GM12878 (cell line): ENCODE measurements at regions not wholly inside any gene's neighbourhood (a gene's known extent, or its start where the extent isn't known, plus 50 kb on each side); places are given as distances from the start of the nearest gene placed in this dataset.

Experiments used
- ATAC-seq: fragments of 200-7000 bp; cut with Tn5 transposase; 3 replicates; pipeline ENCODE4 v1.9.1; 2020; ENCODE audit warnings: mild to moderate bottlenecking, moderate library complexity
- BruUV-seq: library from RNA; stranded (reverse); fragments of 400-500 nt; replicated peaks from 2 replicates; lab custom pipeline; 2021; lab: Mats Ljungman, UMichigan
- CTCF ChIA-PET: fragments of 300-600 bp; sonication (Branson Sonifier 250); formaldehyde crosslinking; extraction: SDS; loops from one replicate; lab custom pipeline; 2021; ENCODE audit warnings: inconsistent platforms; lab: Yijun Ruan, JAX
- POLR2A ChIA-PET: fragments of 350-600 bp; formaldehyde crosslinking; extraction: SDS; loops from one replicate; lab custom pipeline; 2021; ENCODE audit warnings: inconsistent platforms; lab: Charles Lee
- RAD21 ChIA-PET: fragments of 300-600 bp; sonication (Branson Sonifier 250); formaldehyde crosslinking; loops from one replicate; lab custom pipeline; 2023; ENCODE audit warnings: antibody characterized with exemption; ENCODE audit not compliant: unreplicated experiment; lab: Charles Lee
- SMC1A ChIA-PET: fragments of 300-600 bp; sonication (Branson Sonifier 250); formaldehyde crosslinking; loops from one replicate; lab custom pipeline; 2023; ENCODE audit not compliant: unreplicated experiment, uncharacterized antibody; lab: Charles Lee
- DNase-seq: peaks from one replicate; pipeline ENCODE4 v3.0.0-alpha.2; 2011; ENCODE audit warnings: low read depth, low spot score
- FAIRE-seq: peaks from 3 replicates; lab custom pipeline; 2011; peaks lifted over from hg19 to GRCh38; lab: Jason Lieb, UNC
- H2AFZ ChIP-seq: 2 replicates; pipeline ENCODE4 v1.6.0; 2011; ENCODE audit warnings: low read depth, low read length, control low read depth; ENCODE audit not compliant: control insufficient read depth
- H3K27ac ChIP-seq: 2 replicates; pipeline ENCODE4 v1.5.1; 2011; ENCODE audit warnings: control low read depth; ENCODE audit not compliant: control insufficient read depth, insufficient read depth
- H3K27me3 ChIP-seq, 2 experiments: replicated peaks in 1 of 2; 2 replicates each; pipeline versions ENCODE4 v1.6.0 to v1.6.1; 2011; ENCODE audit warnings: low read length in 1 of 2; ENCODE audit not compliant: control insufficient read depth in 2 of 2, insufficient read depth in 2 of 2
- H3K36me3 ChIP-seq, 2 experiments: 2 replicates each; pipeline ENCODE4 v1.5.1; 2011; ENCODE audit warnings: low read length in 1 of 2; ENCODE audit not compliant: control insufficient read depth in 2 of 2, insufficient read depth in 2 of 2
- H3K4me1 ChIP-seq: 2 replicates; pipeline ENCODE4 v1.6.1; 2011; ENCODE audit warnings: mild to moderate bottlenecking, low read length, moderate library complexity, mixed read lengths; ENCODE audit not compliant: control insufficient read depth, insufficient read depth
- H3K4me2 ChIP-seq: 2 replicates; pipeline ENCODE4 v1.6.0; 2011; ENCODE audit warnings: control low read depth; ENCODE audit not compliant: control insufficient read depth, insufficient read depth
- H3K4me3 ChIP-seq: fragments of 200-600 bp; sonication (generic); 2 replicates; pipeline ENCODE4 v1.5.1; 2016
- H3K79me2 ChIP-seq: 2 replicates; pipeline ENCODE4 v1.6.0; 2011; ENCODE audit warnings: low read length; ENCODE audit not compliant: control insufficient read depth, insufficient read depth
- H3K9ac ChIP-seq: 2 replicates; pipeline ENCODE4 v1.8.0; 2011; ENCODE audit warnings: low read length, control low read depth, mixed read lengths; ENCODE audit not compliant: control insufficient read depth, insufficient read depth
- H3K9me3 ChIP-seq: replicated peaks from 3 replicates; pipeline ENCODE4 v1.5.1; 2011; ENCODE audit warnings: mild to moderate bottlenecking, low read length; ENCODE audit not compliant: control insufficient read depth, insufficient read depth
- H4K20me1 ChIP-seq: 2 replicates; pipeline ENCODE4 v1.6.0; 2011; ENCODE audit not compliant: control insufficient read depth, insufficient read depth
- IKZF1 ChIP-seq: fragments of 450-650 bp; conservative IDR thresholded peaks from 2 replicates; pipeline ENCODE4 v1.6.1; 2017; ENCODE audit warnings: antibody characterized with exemption, mild to moderate bottlenecking
- KAT2A ChIP-seq: conservative IDR thresholded peaks from 2 replicates; pipeline ENCODE4 v1.6.1; 2011; ENCODE audit warnings: low read depth, low read length; ENCODE audit not compliant: control insufficient read depth
- KLF5 ChIP-seq: fragments of 450-650 bp; IDR thresholded peaks from 2 replicates; pipeline ENCODE4 v1.6.1; 2014; ENCODE audit warnings: mild to moderate bottlenecking; ENCODE audit not compliant: partially characterized antibody
- PKNOX1 ChIP-seq: fragments of 450-650 bp; IDR thresholded peaks from 2 replicates; pipeline ENCODE4 v1.6.1; 2016; ENCODE audit warnings: mild to moderate bottlenecking
- PML ChIP-seq: IDR thresholded peaks from 2 replicates; pipeline ENCODE4 v1.6.1; 2012; ENCODE audit warnings: low read length, inconsistent platforms
- POU2F2 ChIP-seq: IDR thresholded peaks from 3 replicates; pipeline ENCODE4 v1.6.1; 2011; ENCODE audit warnings: low read depth, mild to moderate bottlenecking, low read length, borderline replicate concordance
- SIN3A ChIP-seq: IDR thresholded peaks from 2 replicates; pipeline ENCODE4 v1.6.1; 2012; ENCODE audit warnings: low read depth, low read length, improper control_type of control experiment
- ZNF592 ChIP-seq: fragments of 450-650 bp; IDR thresholded peaks from 2 replicates; pipeline ENCODE4 v1.6.1; 2017; ENCODE audit warnings: mild to moderate bottlenecking, moderate library complexity
- ZZZ3 ChIP-seq: IDR thresholded peaks from 2 replicates; pipeline ENCODE4 v1.6.1; 2011; ENCODE audit warnings: low read depth; ENCODE audit not compliant: control insufficient read depth, insufficient read length
- WGBS: methylation state at CpG from one replicate; pipeline ENCODE4 v1.1.6; 2016; ENCODE audit warnings: low lambda C conversion rate; ENCODE audit not compliant: insufficient replicate concordance, insufficient coverage; ENCODE audit errors: missing lambda C conversion rate; 5-methylcytosine and 5-hydroxymethylcytosine counted together
- in situ Hi-C: fragments of 300-500 bp; cut with MboI; formaldehyde crosslinking; loops from 9 replicates; pipeline ENCODE4 v1.14.3; 2018; ENCODE audit warnings: mixed read lengths
- intact Hi-C: fragments of 100-400 bp; cut with micrococcal nuclease; formaldehyde crosslinking; loops from one replicate; pipeline ENCODE4 v1.14.2; 2022; ENCODE audit not compliant: unreplicated experiment
- TF ChIP-seq, protein P1 (sequence below): IDR thresholded peaks from 2 replicates; pipeline ENCODE4 v1.6.1; 2012; ENCODE audit warnings: low read depth, low read length, improper control_type of control experiment
- TF ChIP-seq, protein P2 (sequence below): fragments of 450-650 bp; IDR thresholded peaks from 2 replicates; pipeline ENCODE4 v1.6.1; 2018; ENCODE audit warnings: mild to moderate bottlenecking, low read depth, moderate library complexity; ENCODE audit not compliant: partially characterized antibody

GRCh38 chr16:50947826-50948225 is 203.2 kb downstream of the SALL1 start:
- ChIA-PET RAD21 (no interaction called here), CTCF (no interaction called here), POLR2A (no interaction called here), SMC1A (no interaction called here)
- no peak overlapping the region for H2AFZ ChIP-seq
- no peaks in the 10 kb centered on the region for H3K9me3 ChIP-seq
- TF ChIP-seq, protein P1, sequence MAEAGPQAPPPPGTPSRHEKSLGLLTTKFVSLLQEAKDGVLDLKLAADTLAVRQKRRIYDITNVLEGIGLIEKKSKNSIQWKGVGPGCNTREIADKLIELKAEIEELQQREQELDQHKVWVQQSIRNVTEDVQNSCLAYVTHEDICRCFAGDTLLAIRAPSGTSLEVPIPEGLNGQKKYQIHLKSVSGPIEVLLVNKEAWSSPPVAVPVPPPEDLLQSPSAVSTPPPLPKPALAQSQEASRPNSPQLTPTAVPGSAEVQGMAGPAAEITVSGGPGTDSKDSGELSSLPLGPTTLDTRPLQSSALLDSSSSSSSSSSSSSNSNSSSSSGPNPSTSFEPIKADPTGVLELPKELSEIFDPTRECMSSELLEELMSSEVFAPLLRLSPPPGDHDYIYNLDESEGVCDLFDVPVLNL: no peak
- TF ChIP-seq, protein P2, sequence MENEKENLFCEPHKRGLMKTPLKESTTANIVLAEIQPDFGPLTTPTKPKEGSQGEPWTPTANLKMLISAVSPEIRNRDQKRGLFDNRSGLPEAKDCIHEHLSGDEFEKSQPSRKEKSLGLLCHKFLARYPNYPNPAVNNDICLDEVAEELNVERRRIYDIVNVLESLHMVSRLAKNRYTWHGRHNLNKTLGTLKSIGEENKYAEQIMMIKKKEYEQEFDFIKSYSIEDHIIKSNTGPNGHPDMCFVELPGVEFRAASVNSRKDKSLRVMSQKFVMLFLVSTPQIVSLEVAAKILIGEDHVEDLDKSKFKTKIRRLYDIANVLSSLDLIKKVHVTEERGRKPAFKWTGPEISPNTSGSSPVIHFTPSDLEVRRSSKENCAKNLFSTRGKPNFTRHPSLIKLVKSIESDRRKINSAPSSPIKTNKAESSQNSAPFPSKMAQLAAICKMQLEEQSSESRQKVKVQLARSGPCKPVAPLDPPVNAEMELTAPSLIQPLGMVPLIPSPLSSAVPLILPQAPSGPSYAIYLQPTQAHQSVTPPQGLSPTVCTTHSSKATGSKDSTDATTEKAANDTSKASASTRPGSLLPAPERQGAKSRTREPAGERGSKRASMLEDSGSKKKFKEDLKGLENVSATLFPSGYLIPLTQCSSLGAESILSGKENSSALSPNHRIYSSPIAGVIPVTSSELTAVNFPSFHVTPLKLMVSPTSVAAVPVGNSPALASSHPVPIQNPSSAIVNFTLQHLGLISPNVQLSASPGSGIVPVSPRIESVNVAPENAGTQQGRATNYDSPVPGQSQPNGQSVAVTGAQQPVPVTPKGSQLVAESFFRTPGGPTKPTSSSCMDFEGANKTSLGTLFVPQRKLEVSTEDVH: no peak
- TF ChIP-seq SIN3A (no peak), IKZF1 (no peak), ZNF592 (no peak), PKNOX1 (no peak), PML (no peak), KAT2A (no peak), ZZZ3 (no peak), KLF5 (no peak), POU2F2 (no peak)
- ATAC-seq: no peak
- H3K4me2 ChIP-seq: no peak overlapping the region
- in situ Hi-C loops (no loop called here), intact Hi-C loops (loop anchor here (10.0 kb wide), 1 partner anchor 63 kb away; no protein-coding TSS in a partner anchor)
- BruUV-seq: no TSS peak
- H3K27ac ChIP-seq: no peak overlapping the region
- no peak overlapping the region for H3K9ac ChIP-seq
- DNase-seq: no peak
- H3K4me1 ChIP-seq: no peaks in the 10 kb centered on the region
- no peak for FAIRE-seq
- no peaks in the 10 kb centered on the region for H3K79me2 ChIP-seq
- no peaks in the 10 kb centered on the region for H4K20me1 ChIP-seq
- WGBS: 22% methylated on average over 1 of the region's 1 CpG
- peaks cover 0 to 3% of the 10 kb centered on the region in 2 experiments; a peak in 1 of 4 replicates for H3K27me3 ChIP-seq
- H3K4me3 ChIP-seq: no peak overlapping the region
- no peaks in the 10 kb centered on the region for H3K36me3 ChIP-seq
